Endothelial cell of umbilical vein (primary cell): ENCODE measurements at regions not wholly inside any gene's neighbourhood (a gene's known extent, or its start where the extent isn't known, plus 50 kb on each side); places are given as distances from the start of the nearest gene placed in this dataset.

Experiments used
- BruUV-seq: library from RNA; stranded (reverse); fragments of 400-500 nt; replicated peaks from 2 replicates; lab custom pipeline; 2021; lab: Mats Ljungman, UMichigan
- CTCF ChIA-PET: fragments of 300-600, 350-600 bp; sonication (Branson Sonifier 250); formaldehyde crosslinking; loops from one replicate; lab custom pipeline; 2021; ENCODE audit warnings: antibody characterized with exemption, inconsistent platforms; lab: Charles Lee
- POLR2A ChIA-PET: fragments of 300-600, 350-600 bp; sonication (Branson Sonifier 250); formaldehyde crosslinking; loops from one replicate; lab custom pipeline; 2021; ENCODE audit warnings: antibody characterized with exemption, inconsistent platforms; lab: Charles Lee
- DNase-seq: peaks from one replicate; pipeline ENCODE4 v3.0.0-alpha.2; 2011; ENCODE audit warnings: low read depth, low spot score
- FAIRE-seq: peaks from 2 replicates; lab custom pipeline; 2011; peaks lifted over from hg19 to GRCh38; lab: Jason Lieb, UNC
- H2AFZ ChIP-seq: 2 replicates; pipeline ENCODE4 v1.6.0; 2012; ENCODE audit warnings: low read depth, low read length, control low read depth, inconsistent platforms
- H3K27ac ChIP-seq: 2 replicates; pipeline ENCODE4 v1.5.1; 2011; ENCODE audit warnings: low read depth, mild to moderate bottlenecking, control low read depth, low read length, moderate library complexity; ENCODE audit not compliant: insufficient read depth
- H3K27me3 ChIP-seq, 2 experiments: 2 replicates each; pipeline versions ENCODE4 v1.6.0 to v1.6.1; 2011; ENCODE audit warnings: low read length in 2 of 2, mixed read lengths in 1 of 2; ENCODE audit not compliant: control insufficient read depth in 2 of 2, insufficient read depth in 2 of 2
- H3K36me3 ChIP-seq, 2 experiments: 2 replicates in 1 of 2; 3 replicates in 1 of 2; pipeline ENCODE4 v1.5.1; 2011; ENCODE audit warnings: low read length in 2 of 2, mild to moderate bottlenecking in 1 of 2, moderate library complexity in 1 of 2; ENCODE audit not compliant: control insufficient read depth in 2 of 2, insufficient read depth in 2 of 2; ENCODE audit errors: extremely low read depth in 1 of 2
- H3K4me1 ChIP-seq: 3 replicates; pipeline ENCODE4 v1.5.1; 2011; ENCODE audit warnings: mild to moderate bottlenecking, low read length; ENCODE audit not compliant: control insufficient read depth, insufficient read depth; ENCODE audit errors: extremely low read depth
- H3K4me2 ChIP-seq: 2 replicates; pipeline ENCODE4 v1.6.1; 2011; ENCODE audit warnings: low read length, control low read depth, mixed read lengths; ENCODE audit not compliant: insufficient read depth
- H3K4me3 ChIP-seq, 3 experiments: fragments of 200-600 bp in 1 of 3; sonication (generic), shearing (Covaris generic) in 1 of 3; replicated peaks in 1 of 3; 2 replicates each; pipeline ENCODE4 v1.5.1; 2011 to 2016; ENCODE audit warnings: control low read depth in 3 of 3, low read length in 3 of 3, mild to moderate bottlenecking in 2 of 3, inconsistent platforms in 1 of 3, low read depth in 1 of 3, moderate library complexity in 1 of 3; ENCODE audit not compliant: insufficient read depth in 1 of 3
- H3K79me2 ChIP-seq: 2 replicates; pipeline ENCODE4 v1.6.0; 2012; ENCODE audit warnings: low read length, inconsistent platforms; ENCODE audit not compliant: control insufficient read depth, insufficient read depth
- H3K9ac ChIP-seq: replicated peaks from 2 replicates; pipeline ENCODE3; 2011; ENCODE audit warnings: low read length, control low read depth; ENCODE audit not compliant: insufficient read depth; ENCODE audit errors: extremely low read depth
- H3K9me1 ChIP-seq: replicated peaks from 3 replicates; pipeline ENCODE4 v1.6.0; 2011; ENCODE audit warnings: mild to moderate bottlenecking, low read length; ENCODE audit not compliant: control insufficient read depth, insufficient read depth; ENCODE audit errors: extremely low read depth
- H3K9me3 ChIP-seq: replicated peaks from 2 replicates; pipeline ENCODE4 v1.5.1; 2012; ENCODE audit warnings: low read length, inconsistent platforms; ENCODE audit not compliant: control insufficient read depth, insufficient read depth
- H4K20me1 ChIP-seq: replicated peaks from 2 replicates; pipeline ENCODE3; 2011; ENCODE audit warnings: mild to moderate bottlenecking, low read length; ENCODE audit not compliant: control insufficient read depth, insufficient read depth; ENCODE audit errors: extremely low read depth
- CTCF ChIP-seq, 2 donors: IDR thresholded peaks; 1 replicate in 1 of 2; 2 replicates in 1 of 2; pipeline ENCODE4 v1.5.1; 2011; ENCODE audit warnings: low read length in 2 of 2, mild to moderate bottlenecking in 2 of 2, moderate library complexity in 2 of 2, control low read depth in 1 of 2, inconsistent platforms in 1 of 2, low read depth in 1 of 2; ENCODE audit not compliant: insufficient read depth in 1 of 2; ENCODE audit errors: extremely low read depth in 1 of 2
- EZH2 ChIP-seq: IDR thresholded peaks from 2 replicates; pipeline ENCODE4 v1.6.1; 2012; ENCODE audit warnings: borderline replicate concordance, low read depth, mild to moderate bottlenecking, moderate library complexity, low read length, inconsistent platforms; ENCODE audit not compliant: severe bottlenecking
- FOS ChIP-seq: IDR thresholded peaks from 2 replicates; pipeline ENCODE4 v1.6.1; 2011; ENCODE audit warnings: mild to moderate bottlenecking, low read length, moderate library complexity, borderline replicate concordance; ENCODE audit not compliant: insufficient read depth
- GATA2 ChIP-seq: IDR thresholded peaks from 2 replicates; pipeline ENCODE4 v1.7.0; 2011; ENCODE audit warnings: low read depth, mild to moderate bottlenecking, moderate library complexity, mixed read lengths, low read length; ENCODE audit not compliant: insufficient read length, insufficient read depth
- JUN ChIP-seq: IDR thresholded peaks from 2 replicates; pipeline ENCODE4 v1.6.1; 2011; ENCODE audit warnings: borderline replicate concordance, low read depth; ENCODE audit not compliant: insufficient read length, insufficient read depth
- MYC ChIP-seq: IDR thresholded peaks from one replicate; pipeline ENCODE4 v1.6.1; 2011; ENCODE audit warnings: mild to moderate bottlenecking, low read depth, low read length
- POLR2A ChIP-seq: IDR thresholded peaks from 2 replicates; pipeline ENCODE4 v1.6.1; 2012; ENCODE audit warnings: low read depth, mild to moderate bottlenecking, control low read depth, low read length
- POLR2AphosphoS5 ChIP-seq: IDR thresholded peaks from 2 replicates; pipeline ENCODE4 v1.6.1; 2012; ENCODE audit warnings: low read depth, mild to moderate bottlenecking, control low read depth, low read length, moderate library complexity; ENCODE audit not compliant: insufficient read depth
- dilution Hi-C: fragments of 300-500 bp; cut with MboI; formaldehyde crosslinking; loops from one replicate; pipeline ENCODE4 v1.15.0; 2019; ENCODE audit warnings: low sequenced_read_pairs; ENCODE audit not compliant: extremely low pct_ligation_motif_present
- intact Hi-C: fragments of 100-400 bp; cut with micrococcal nuclease; formaldehyde crosslinking; loops from one replicate; pipeline ENCODE4 v1.10.0; 2022
- TF ChIP-seq, protein P1 (sequence below): IDR thresholded peaks from 2 replicates; pipeline ENCODE4 v1.6.1; 2011; ENCODE audit not compliant: insufficient read depth, insufficient read length

DNA sequence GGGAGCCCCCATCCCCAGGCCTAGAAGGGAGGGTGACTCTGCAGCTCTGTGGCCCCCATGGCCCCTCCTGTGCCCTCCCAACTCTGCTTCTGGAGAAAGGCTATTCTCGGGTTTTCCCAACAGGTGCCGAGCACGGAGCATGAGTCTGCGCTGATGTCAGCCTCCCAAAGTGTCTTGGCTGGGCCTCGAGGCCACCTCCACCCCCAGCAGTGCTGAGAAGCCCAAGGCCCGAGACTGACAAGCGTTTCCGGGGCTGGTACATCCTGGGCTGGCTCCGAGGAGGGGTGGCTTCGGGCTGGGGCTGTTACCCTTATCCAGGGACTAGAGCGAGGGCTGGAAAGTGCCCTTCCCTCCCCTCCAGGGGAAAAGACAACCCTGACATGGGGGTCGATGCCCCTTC, 60.2 kb upstream of the GATA5 start:
- no peak for TF ChIP-seq JUN
- Histone ChIP-seq H3K9me1 (no peaks in the 10 kb centered on the region), H3K36me3 (no peaks in the 10 kb centered on the region), H3K9me3 (no peaks in the 10 kb centered on the region), H2AFZ (no peak overlapping the region), H3K4me1 (no peaks in the 10 kb centered on the region), H4K20me1 (no peaks in the 10 kb centered on the region), H3K9ac (no peak overlapping the region), H3K79me2 (no peaks in the 10 kb centered on the region), H3K27ac (no peak overlapping the region), H3K4me3 (no peak overlapping the region), H3K4me2 (no peak overlapping the region), H3K27me3 (no peaks in the 10 kb centered on the region)
- POLR2A ChIA-PET, result no interaction called here
- no TSS peak for BruUV-seq
- intact Hi-C loops (no loop called here), dilution Hi-C loops (no loop called here)
- DNase-seq (no peak), FAIRE-seq (no peak)
- CTCF ChIA-PET, result interaction anchor here (1.1 kb wide), 1 partner anchor 81 kb away, joined by 6 read pairs; no protein-coding TSS in a partner anchor

- Histone ChIP-seq H2AFZ (no peak overlapping the region), H3K79me2 (no peaks in the 10 kb centered on the region), H3K36me3 (no peaks in the 10 kb centered on the region), H3K4me1 (no peaks in the 10 kb centered on the region), H3K9me1 (no peaks in the 10 kb centered on the region), H3K9ac (no peak overlapping the region), H3K4me3 (no peak overlapping the region), H3K27me3 (no peaks in the 10 kb centered on the region), H3K9me3 (no peaks in the 10 kb centered on the region), H4K20me1 (no peaks in the 10 kb centered on the region), H3K27ac (no peak overlapping the region), H3K4me2 (no peak overlapping the region)
- no TSS peak for BruUV-seq
- CTCF ChIA-PET, result interaction anchor here (1.1 kb wide), 1 partner anchor 80 kb away, joined by 6 read pairs; no protein-coding TSS in a partner anchor
- intact Hi-C loops (no loop called here), dilution Hi-C loops (no loop called here)
- no peak for FAIRE-seq
- POLR2A ChIA-PET, result no interaction called here
- TF ChIP-seq, protein P1, sequence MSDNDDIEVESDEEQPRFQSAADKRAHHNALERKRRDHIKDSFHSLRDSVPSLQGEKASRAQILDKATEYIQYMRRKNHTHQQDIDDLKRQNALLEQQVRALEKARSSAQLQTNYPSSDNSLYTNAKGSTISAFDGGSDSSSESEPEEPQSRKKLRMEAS, result no peak
- TF ChIP-seq FOS, result no peak
- TF ChIP-seq CTCF (IDR thresholded peaks at IDR 0.05; ENCODE audit: extremely low read depth in 1 of 2, insufficient read depth in 1 of 2, low read depth in 1 of 2, low read length in 2 of 2), result no peak
- no peak for TF ChIP-seq MYC
- no peak for TF ChIP-seq EZH2
- no peak for TF ChIP-seq GATA2
- no peak for TF ChIP-seq POLR2AphosphoS5
- TF ChIP-seq POLR2A, result no peak
- TF ChIP-seq JUN, result no peak
- DNase-seq, result no peak
Observed at GRCh38 chr20:62536871-62537401, 61.1 kb upstream of the GATA5 start.
